Right atrium auricular region (tissue), 2 donors: ENCODE measurements at regions not wholly inside any gene's neighbourhood (a gene's known extent, or its start where the extent isn't known, plus 50 kb on each side); places are given as distances from the start of the nearest gene placed in this dataset.

Experiments used
- DNase-seq: peaks from one replicate; pipeline ENCODE4 v3.0.0-alpha.2; 2019; ENCODE audit warnings: low spot score
- H3K27ac ChIP-seq, 2 donors: fragments of 200-600 bp; sonication (generic); 1 replicate in 1 of 2; 2 replicates in 1 of 2; pipeline ENCODE4 v1.5.1; 2016 to 2019
- H3K27me3 ChIP-seq, 2 donors: fragments of 200-600 bp; sonication (generic); one replicate each; pipeline versions ENCODE4 v1.5.1 to v1.6.0; 2017 to 2019
- H3K36me3 ChIP-seq: fragments of 200-600 bp; sonication (generic); one replicate; pipeline ENCODE4 v1.5.1; 2016
- H3K4me1 ChIP-seq, 2 donors: fragments of 200-600 bp; sonication (generic); one replicate each; pipeline versions ENCODE4 v1.5.1 to v1.6.0; 2017 to 2019
- H3K4me3 ChIP-seq, 2 donors: fragments of 200-600 bp; sonication (generic); 1 replicate in 1 of 2; 2 replicates in 1 of 2; pipeline ENCODE4 v1.5.1; 2017 to 2019; ENCODE audit warnings: mild to moderate bottlenecking in 1 of 2, moderate library complexity in 1 of 2
- H3K9me3 ChIP-seq, 2 donors: fragments of 200-600 bp; sonication (generic); one replicate each; pipeline ENCODE4 v1.5.1; 2019
- TF ChIP-seq, protein P1 (sequence below), 2 donors: fragments of 200-600 bp; sonication (generic); IDR thresholded peaks; one replicate each; pipeline ENCODE4 v1.5.1; 2019; ENCODE audit warnings: antibody characterized with exemption in 2 of 2

DNA sequence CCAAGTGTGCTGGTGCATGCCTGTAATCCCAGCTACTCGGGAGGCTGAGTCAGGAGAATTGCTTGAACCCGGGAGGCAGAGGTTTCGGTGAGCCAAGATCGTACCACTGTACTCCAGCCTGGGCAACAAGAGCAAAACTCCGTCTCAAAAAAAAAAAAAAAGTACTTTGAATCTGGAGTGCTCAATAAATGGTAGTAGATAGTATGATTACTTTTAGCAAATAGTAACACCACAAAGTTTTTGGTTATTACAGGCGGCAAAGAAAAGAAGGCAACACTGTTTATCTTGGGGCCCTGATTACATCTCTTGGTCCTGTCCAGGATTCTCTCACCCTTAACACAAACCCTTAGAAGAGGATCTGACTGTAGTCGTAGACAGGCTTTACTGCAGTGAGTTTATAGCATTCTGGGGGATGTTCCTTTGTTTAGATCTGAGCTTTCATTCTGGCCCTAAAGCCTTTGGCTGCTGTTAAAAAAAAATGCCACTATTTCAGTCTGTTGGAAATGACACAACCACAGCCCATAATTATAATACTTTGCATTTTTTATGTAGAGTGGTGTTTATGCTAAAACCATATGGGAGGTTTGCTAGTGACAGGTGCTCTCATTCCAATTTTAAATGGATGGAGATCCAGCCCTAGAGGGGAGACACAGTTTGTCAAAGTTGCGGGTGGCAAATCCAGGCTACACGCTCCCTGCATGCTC is 79.7 kb upstream of the SLC2A1 start:
- H3K9me3 ChIP-seq: no peaks in the 10 kb centered on the region
- H3K4me3 ChIP-seq: no peak overlapping the region
- DNase-seq: no peak
- H3K36me3 ChIP-seq: no peaks in the 10 kb centered on the region
- H3K27me3 ChIP-seq: no peaks in the 10 kb centered on the region
- no peaks in the 10 kb centered on the region for H3K4me1 ChIP-seq
- H3K27ac ChIP-seq: no peak overlapping the region
- TF ChIP-seq, protein P1, sequence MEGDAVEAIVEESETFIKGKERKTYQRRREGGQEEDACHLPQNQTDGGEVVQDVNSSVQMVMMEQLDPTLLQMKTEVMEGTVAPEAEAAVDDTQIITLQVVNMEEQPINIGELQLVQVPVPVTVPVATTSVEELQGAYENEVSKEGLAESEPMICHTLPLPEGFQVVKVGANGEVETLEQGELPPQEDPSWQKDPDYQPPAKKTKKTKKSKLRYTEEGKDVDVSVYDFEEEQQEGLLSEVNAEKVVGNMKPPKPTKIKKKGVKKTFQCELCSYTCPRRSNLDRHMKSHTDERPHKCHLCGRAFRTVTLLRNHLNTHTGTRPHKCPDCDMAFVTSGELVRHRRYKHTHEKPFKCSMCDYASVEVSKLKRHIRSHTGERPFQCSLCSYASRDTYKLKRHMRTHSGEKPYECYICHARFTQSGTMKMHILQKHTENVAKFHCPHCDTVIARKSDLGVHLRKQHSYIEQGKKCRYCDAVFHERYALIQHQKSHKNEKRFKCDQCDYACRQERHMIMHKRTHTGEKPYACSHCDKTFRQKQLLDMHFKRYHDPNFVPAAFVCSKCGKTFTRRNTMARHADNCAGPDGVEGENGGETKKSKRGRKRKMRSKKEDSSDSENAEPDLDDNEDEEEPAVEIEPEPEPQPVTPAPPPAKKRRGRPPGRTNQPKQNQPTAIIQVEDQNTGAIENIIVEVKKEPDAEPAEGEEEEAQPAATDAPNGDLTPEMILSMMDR (IDR thresholded peaks at IDR 0.05): no peak

DNA sequence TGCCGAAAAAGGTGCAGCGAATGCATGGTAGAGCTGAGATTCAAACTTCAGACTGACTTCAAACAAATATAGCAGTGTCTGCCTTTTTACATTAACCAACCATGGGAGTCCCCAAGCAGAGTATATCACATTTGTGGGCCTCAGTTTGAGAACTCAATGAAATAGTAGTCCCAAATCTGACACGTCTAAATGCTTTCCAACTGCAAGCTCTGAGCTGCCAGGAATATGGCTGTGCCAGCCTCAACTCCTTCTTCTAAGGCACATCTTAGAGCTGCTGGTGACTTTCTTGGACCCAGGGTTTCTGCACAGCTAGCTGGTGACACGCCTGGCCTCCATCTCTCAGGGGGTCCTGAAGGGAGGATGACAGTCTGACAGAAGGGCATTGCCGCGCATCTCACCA is 78.8 kb upstream of the SLC2A1 start:
- Histone ChIP-seq H3K27me3 (no peaks in the 10 kb centered on the region), H3K4me1 (no peaks in the 10 kb centered on the region), H3K9me3 (no peaks in the 10 kb centered on the region), H3K27ac (no peak overlapping the region), H3K36me3 (no peaks in the 10 kb centered on the region), H3K4me3 (no peak overlapping the region)
- TF ChIP-seq, protein P1 (IDR thresholded peaks at IDR 0.05): no peak
- no peak for DNase-seq

DNA sequence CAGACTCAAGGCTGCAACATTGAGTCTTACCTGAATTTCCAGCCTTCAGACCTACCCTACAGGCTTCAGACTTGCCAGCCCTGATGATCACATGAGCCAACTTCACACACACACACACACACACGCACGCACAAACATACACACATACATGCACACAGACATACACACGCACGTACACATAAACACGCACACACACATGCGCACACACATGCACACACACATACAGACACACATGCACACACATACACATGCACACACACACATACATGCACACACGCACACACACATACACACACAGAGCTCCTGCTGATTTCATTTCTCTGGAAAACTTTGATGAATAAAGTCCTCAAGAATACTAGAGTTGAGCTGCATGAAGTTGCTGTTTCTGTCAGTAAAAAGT is 78.3 kb upstream of the SLC2A1 start:
- TF ChIP-seq, protein P1 (IDR thresholded peaks at IDR 0.05): no peak
- Histone ChIP-seq H3K4me1 (no peaks in the 10 kb centered on the region), H3K27ac (no peak overlapping the region), H3K27me3 (no peaks in the 10 kb centered on the region), H3K9me3 (no peaks in the 10 kb centered on the region), H3K4me3 (no peak overlapping the region), H3K36me3 (no peaks in the 10 kb centered on the region)
- no peak for DNase-seq

DNA sequence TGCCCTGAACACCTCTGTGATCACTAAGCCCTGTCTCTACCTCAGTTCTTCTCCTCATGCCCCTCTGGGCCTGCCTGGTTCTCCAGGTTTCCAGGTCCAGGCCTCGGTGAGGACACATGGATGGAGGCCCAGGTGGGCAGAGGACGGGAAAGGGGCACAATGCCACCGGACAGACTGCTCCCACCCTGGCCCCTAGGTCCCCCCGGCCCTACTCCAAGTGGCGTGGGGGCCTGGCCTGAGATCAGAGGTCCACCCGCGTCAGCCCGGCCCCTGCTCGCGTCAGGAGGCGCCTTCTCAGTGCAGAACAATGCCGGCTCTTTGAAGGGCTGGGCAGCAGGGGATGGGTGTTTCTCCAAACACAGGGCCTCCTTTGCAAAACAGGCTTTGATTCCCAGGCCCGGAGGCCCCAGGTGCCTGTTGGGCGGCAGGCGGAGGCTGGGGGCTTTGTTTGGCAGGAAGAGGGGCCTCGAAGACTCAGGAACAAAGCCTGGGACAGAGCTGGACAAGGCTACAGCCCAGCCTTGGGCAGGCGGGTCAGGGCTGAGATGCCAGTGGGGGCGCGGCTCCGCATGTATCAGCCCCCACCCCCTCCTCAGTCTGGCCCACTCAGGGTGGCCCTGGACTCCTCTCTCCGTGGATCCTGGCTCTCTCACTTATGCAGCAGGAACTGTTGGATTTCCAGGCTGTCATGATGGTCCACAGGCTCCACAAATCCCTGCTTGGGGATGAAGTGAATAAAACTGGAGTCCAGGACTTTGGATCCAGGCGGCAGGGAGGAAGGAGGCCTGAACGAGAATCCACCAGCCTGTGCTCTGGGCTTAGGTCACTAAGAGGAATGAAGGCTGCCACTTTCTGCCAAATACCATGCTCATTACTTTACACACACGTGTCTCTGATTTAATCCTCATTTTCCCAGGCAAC is 77.4 kb upstream of the SLC2A1 start:
- no peak for DNase-seq
- Histone ChIP-seq H3K27me3 (no peaks in the 10 kb centered on the region), H3K4me1 (no peaks in the 10 kb centered on the region), H3K9me3 (no peaks in the 10 kb centered on the region), H3K27ac (no peak overlapping the region), H3K36me3 (no peaks in the 10 kb centered on the region), H3K4me3 (no peak overlapping the region)
- TF ChIP-seq, protein P1 (IDR thresholded peaks at IDR 0.05): no peak

DNA sequence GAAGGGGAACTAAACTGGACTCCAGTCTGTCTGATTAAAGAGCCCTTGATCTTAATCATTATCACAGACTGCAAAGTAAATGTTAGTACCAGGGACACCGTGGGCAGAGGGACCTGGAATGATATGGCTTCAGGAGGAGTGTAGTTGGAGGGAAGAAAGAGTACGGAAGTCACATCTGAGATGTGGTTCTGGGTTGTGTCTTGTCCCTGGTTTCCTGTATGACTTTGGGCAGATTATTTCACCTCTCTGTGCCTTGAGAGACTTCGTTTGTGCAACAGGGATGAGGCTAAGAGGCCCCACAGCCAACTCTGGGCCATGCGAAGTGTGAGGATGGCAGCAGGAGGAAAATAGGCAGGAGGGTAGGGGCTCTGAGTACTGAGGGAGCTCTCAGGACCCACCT is 76.1 kb upstream of the SLC2A1 start:
- H3K27ac ChIP-seq: no peak overlapping the region

More for the DNA sequence above, 76.1 kb upstream of the SLC2A1 start:
- Histone ChIP-seq H3K27me3 (no peaks in the 10 kb centered on the region), H3K9me3 (no peaks in the 10 kb centered on the region), H3K36me3 (no peaks in the 10 kb centered on the region), H3K4me3 (no peak overlapping the region), H3K4me1 (no peaks in the 10 kb centered on the region)
- TF ChIP-seq, protein P1 (IDR thresholded peaks at IDR 0.05): no peak
- DNase-seq: no peak
